Smooth muscle cell (in vitro differentiated cells): ENCODE measurements at regions not wholly inside any gene's neighbourhood (a gene's known extent, or its start where the extent isn't known, plus 50 kb on each side); places are given as distances from the start of the nearest gene placed in this dataset.

Experiments
- DNase-seq: peaks from one replicate; lab custom pipeline; 2025; ENCODE audit not compliant: unreplicated experiment; lab: John Stamatoyannopoulos, UW
- H2AFZ ChIP-seq: fragments of 200-600 bp; sonication (generic); 2 replicates; pipeline ENCODE4 v1.6.0; 2016; ENCODE audit warnings: antibody characterized with exemption, low read depth, mild to moderate bottlenecking
- H3F3A ChIP-seq: fragments of 200-600 bp; sonication (generic); 2 replicates; pipeline ENCODE4 v1.6.0; 2017; ENCODE audit warnings: antibody characterized with exemption, low read depth
- H3K27ac ChIP-seq: fragments of 200-600 bp; sonication (generic); 2 replicates; pipeline ENCODE4 v1.5.1; 2016; ENCODE audit warnings: low read depth, mild to moderate bottlenecking
- H3K27me3 ChIP-seq: fragments of 200-600 bp; sonication (generic); 2 replicates; pipeline ENCODE4 v1.6.1; 2016; ENCODE audit warnings: low read depth, mild to moderate bottlenecking
- H3K36me3 ChIP-seq: fragments of 200-600 bp; sonication (generic); 2 replicates; pipeline ENCODE4 v1.5.1; 2016; ENCODE audit warnings: low read depth
- H3K4me1 ChIP-seq: fragments of 200-600 bp; sonication (generic); 2 replicates; pipeline ENCODE4 v1.5.1; 2016; ENCODE audit warnings: low read depth
- H3K4me2 ChIP-seq: fragments of 200-600 bp; sonication (generic); 2 replicates; pipeline ENCODE4 v1.6.0; 2016; ENCODE audit warnings: mild to moderate bottlenecking
- H3K4me3 ChIP-seq: fragments of 200-600 bp; sonication (generic); 2 replicates; pipeline ENCODE4 v1.5.1; 2016; ENCODE audit warnings: mild to moderate bottlenecking
- H3K79me2 ChIP-seq: fragments of 200-600 bp; sonication (generic); 2 replicates; pipeline ENCODE4 v1.6.0; 2016; ENCODE audit warnings: low read depth, mild to moderate bottlenecking
- H3K9ac ChIP-seq: fragments of 200-600 bp; sonication (generic); 2 replicates; pipeline ENCODE4 v1.6.0; 2016; ENCODE audit warnings: low read depth
- H3K9me3 ChIP-seq: fragments of 200-600 bp; sonication (generic); replicated peaks from 2 replicates; pipeline ENCODE4 v1.5.1; 2016; ENCODE audit warnings: low read depth
- H4K20me1 ChIP-seq: fragments of 200-600 bp; sonication (generic); 2 replicates; pipeline ENCODE4 v1.6.0; 2016; ENCODE audit warnings: low read depth
- CTCF ChIP-seq: fragments of 200-600 bp; sonication (generic); IDR thresholded peaks from 2 replicates; pipeline ENCODE4 v1.5.1; 2017; ENCODE audit warnings: borderline replicate concordance, mild to moderate bottlenecking, antibody characterized with exemption; ENCODE audit not compliant: insufficient read depth, poor library complexity, severe bottlenecking
- WGBS: methylation state at CpG from one replicate; pipeline ENCODE4 v1.1.7; 2016; ENCODE audit warnings: low lambda C conversion rate; 5-methylcytosine and 5-hydroxymethylcytosine counted together

- no peak for TF ChIP-seq CTCF
- Histone ChIP-seq H3K4me1 (no peaks in the 10 kb centered on the region), H3K27ac (no peak overlapping the region), H3F3A (no peaks in the 10 kb centered on the region), H3K4me3 (no peak overlapping the region), H3K4me2 (peak overlapping the region; percentile 36), H3K79me2 (no peaks in the 10 kb centered on the region), H2AFZ (peak overlapping the region; percentile 69), H3K9me3 (no peaks in the 10 kb centered on the region), H3K36me3 (no peaks in the 10 kb centered on the region), H3K9ac (no peak overlapping the region), H4K20me1 (no peaks in the 10 kb centered on the region), H3K27me3 (no peaks in the 10 kb centered on the region)
- DNase-seq, result no peak
These were observed 951.3 kb downstream of the EPHA7 start for GRCh38 chr6:92468066-92468465.

- no peaks in the 10 kb centered on the region for H4K20me1 ChIP-seq
- H3K79me2 ChIP-seq, result no peaks in the 10 kb centered on the region
- H3K4me2 ChIP-seq, result no peak overlapping the region
- H3K27ac ChIP-seq, result no peak overlapping the region
- TF ChIP-seq CTCF, result no peak
- no peak for DNase-seq
- no peaks in the 10 kb centered on the region for H3K9me3 ChIP-seq
- H3K27me3 ChIP-seq, result no peaks in the 10 kb centered on the region
- H2AFZ ChIP-seq, result no peak overlapping the region
- H3K4me3 ChIP-seq, result no peak overlapping the region
- H3F3A ChIP-seq, result no peaks in the 10 kb centered on the region
- WGBS, result 81% methylated on average over 2 of the region's 2 CpGs
- H3K4me1 ChIP-seq, result no peaks in the 10 kb centered on the region
- H3K36me3 ChIP-seq, result no peaks in the 10 kb centered on the region
- no peak overlapping the region for H3K9ac ChIP-seq
These were observed 959.2 kb downstream of the EPHA7 start for GRCh38 chr6:92460133-92460532.

- no peaks in the 10 kb centered on the region for H3F3A ChIP-seq
- no peak overlapping the region for H3K27ac ChIP-seq
- H2AFZ ChIP-seq, result no peak overlapping the region
- WGBS, result 57% methylated on average over 1 of the region's 1 CpG
- H3K36me3 ChIP-seq, result no peaks in the 10 kb centered on the region
- no peaks in the 10 kb centered on the region for H3K9me3 ChIP-seq
- no peaks in the 10 kb centered on the region for H3K79me2 ChIP-seq
- H3K27me3 ChIP-seq, result no peaks in the 10 kb centered on the region
- TF ChIP-seq CTCF, result no peak
- no peak overlapping the region for H3K4me2 ChIP-seq
- no peaks in the 10 kb centered on the region for H4K20me1 ChIP-seq
- no peaks in the 10 kb centered on the region for H3K4me1 ChIP-seq
- H3K9ac ChIP-seq, result no peak overlapping the region
- no peak overlapping the region for H3K4me3 ChIP-seq
- DNase-seq, result no peak
These were observed 959.8 kb downstream of the EPHA7 start for GRCh38 chr6:92459606-92460005.

GRCh38 chr6:92446052-92446451, 973.3 kb downstream of the EPHA7 start:
- no peaks in the 10 kb centered on the region for H4K20me1 ChIP-seq
- no peak for DNase-seq
- H3K27me3 ChIP-seq, result no peaks in the 10 kb centered on the region
- H2AFZ ChIP-seq, result peak overlapping the region; percentile 69
- no peak overlapping the region for H3K9ac ChIP-seq
- H3K4me1 ChIP-seq, result no peaks in the 10 kb centered on the region
- no peak overlapping the region for H3K27ac ChIP-seq
- TF ChIP-seq CTCF, result no peak
- H3F3A ChIP-seq, result peaks cover 5% of the 10 kb centered on the region
- no peak overlapping the region for H3K4me2 ChIP-seq
- WGBS, result 87% methylated on average over 3 of the region's 3 CpGs
- H3K4me3 ChIP-seq, result no peak overlapping the region
- no peaks in the 10 kb centered on the region for H3K36me3 ChIP-seq
- H3K79me2 ChIP-seq, result no peaks in the 10 kb centered on the region
- H3K9me3 ChIP-seq, result no peaks in the 10 kb centered on the region
